Hepatic stellate cell (primary cell): ENCODE measurements at regions not wholly inside any gene's neighbourhood (a gene's known extent, or its start where the extent isn't known, plus 50 kb on each side); places are given as distances from the start of the nearest gene placed in this dataset.

Source experiments
- DNase-seq: peaks from one replicate; pipeline ENCODE4 v3.0.0; 2011; ENCODE audit warnings: low spot score

GRCh38 chr20:58162986-58163385 is 65.5 kb downstream of the ANKRD60 start:
- no peak for DNase-seq

GRCh38 chr20:58161192-58161591 is 67.3 kb downstream of the ANKRD60 start:
- DNase-seq: no peak

- no peak for DNase-seq
Observed at GRCh38 chr20:58160451-58161061, 67.9 kb downstream of the ANKRD60 start.

- no peak for DNase-seq
Observed at GRCh38 chr20:58155148-58155925, 73.1 kb downstream of the ANKRD60 start.

- DNase-seq: no peak
Observed at GRCh38 chr20:58154113-58154512, 74.3 kb downstream of the ANKRD60 start.

GRCh38 chr20:58153121-58153520 is 75.3 kb downstream of the ANKRD60 start:
- no peak for DNase-seq

- no peak for DNase-seq
Observed at GRCh38 chr20:58150772-58151171, 77.7 kb downstream of the ANKRD60 start.

- DNase-seq: no peak
Observed at GRCh38 chr20:58149437-58150091, 78.9 kb downstream of the ANKRD60 start.

GRCh38 chr20:58148891-58149290 is 79.6 kb downstream of the ANKRD60 start:
- no peak for DNase-seq

- DNase-seq: no peak
Observed at GRCh38 chr20:58147628-58148370, 80.7 kb downstream of the ANKRD60 start.

GRCh38 chr20:58146746-58147140 is 81.7 kb downstream of the ANKRD60 start:
- no peak for DNase-seq

GRCh38 chr20:58146081-58146745 is 82.2 kb downstream of the ANKRD60 start:
- DNase-seq: no peak

GRCh38 chr20:58145506-58146080 is 82.9 kb downstream of the ANKRD60 start:
- no peak for DNase-seq

- no peak for DNase-seq
Observed at GRCh38 chr20:58144096-58144495, 84.4 kb downstream of the ANKRD60 start.

GRCh38 chr20:58143531-58143930 is 84.9 kb downstream of the ANKRD60 start:
- DNase-seq: no peak

GRCh38 chr20:58142843-58143185 is 85.6 kb downstream of the ANKRD60 start:
- no peak for DNase-seq

- no peak for DNase-seq
Observed at GRCh38 chr20:58141971-58142842, 86.2 kb downstream of the ANKRD60 start.

GRCh38 chr20:58141496-58141895 is 87.0 kb downstream of the ANKRD60 start:
- no peak for DNase-seq

- no peak for DNase-seq
Observed at GRCh38 chr20:58140787-58141425, 87.5 kb downstream of the ANKRD60 start.
